Kidney (tissue), 13 donors: ENCODE measurements at regions not wholly inside any gene's neighbourhood (a gene's known extent, or its start where the extent isn't known, plus 50 kb on each side); places are given as distances from the start of the nearest gene placed in this dataset.

Source experiments
- DNase-seq, 5 donors: peaks; one replicate each; pipeline ENCODE4 v3.0.0-alpha.2; 2013 to 2020
- FAIRE-seq: peaks from 2 replicates; lab custom pipeline; 2012; peaks lifted over from hg19 to GRCh38; lab: Jason Lieb, UNC
- H3K27ac ChIP-seq, 2 donors: one replicate each; pipeline ENCODE4 v1.7.0; 2013; ENCODE audit warnings: low read depth in 2 of 2, low read length in 2 of 2, inconsistent platforms in 1 of 2
- H3K27me3 ChIP-seq: one replicate; pipeline ENCODE4 v1.7.1; 2013; ENCODE audit warnings: low read length, inconsistent platforms; ENCODE audit not compliant: control insufficient read depth, insufficient read depth
- H3K36me3 ChIP-seq, 3 donors: one replicate each; pipeline versions ENCODE4 v1.7.0 to v1.7.1; 2013; ENCODE audit warnings: low read length in 3 of 3, control low read depth in 1 of 3, inconsistent platforms in 1 of 3; ENCODE audit not compliant: insufficient read depth in 3 of 3, control insufficient read depth in 2 of 3
- H3K4me1 ChIP-seq, 3 donors: one replicate each; pipeline versions ENCODE4 v1.7.0 to v1.7.1; 2013; ENCODE audit warnings: low read length in 3 of 3, inconsistent platforms in 1 of 3, low read depth in 1 of 3; ENCODE audit not compliant: control insufficient read depth in 2 of 3, insufficient read depth in 2 of 3
- H3K4me3 ChIP-seq, 3 donors: one replicate each; pipeline versions ENCODE4 v1.7.0 to v1.8.1; 2013; ENCODE audit warnings: low read length in 3 of 3, control low read depth in 1 of 3, inconsistent platforms in 1 of 3
- H3K9ac ChIP-seq, 3 donors: one replicate each; pipeline versions ENCODE4 v1.7.0 to v1.7.1; 2013; ENCODE audit warnings: low read length in 3 of 3, control low read depth in 1 of 3, inconsistent platforms in 1 of 3
- H3K9me3 ChIP-seq, 3 donors: one replicate each; pipeline versions ENCODE4 v1.7.0 to v1.7.1; 2013; ENCODE audit warnings: low read length in 3 of 3, control low read depth in 1 of 3, inconsistent platforms in 1 of 3; ENCODE audit not compliant: control insufficient read depth in 2 of 3, insufficient read depth in 1 of 3
- intact Hi-C: fragments of 100-400 bp; cut with DNase I; formaldehyde crosslinking; loops from one replicate; pipeline ENCODE4 v1.11.1; 2022
- TF ChIP-seq, protein P1 (sequence below): IDR thresholded peaks from 3 replicates; pipeline ENCODE4 v1.5.1; 2012; ENCODE audit warnings: mild to moderate bottlenecking, moderate library complexity, borderline replicate concordance; ENCODE audit not compliant: insufficient read depth; ENCODE audit errors: extremely low read depth
- donor health status: control.
- donor health status: control.
- donor health status: control.
- donor health status: control.
- donor health status: control.
- donor health status: DM: yes; HTN: yes; CAD: no.
- donor health status: Normal renal cell carcinoma (clear cell type).

DNA sequence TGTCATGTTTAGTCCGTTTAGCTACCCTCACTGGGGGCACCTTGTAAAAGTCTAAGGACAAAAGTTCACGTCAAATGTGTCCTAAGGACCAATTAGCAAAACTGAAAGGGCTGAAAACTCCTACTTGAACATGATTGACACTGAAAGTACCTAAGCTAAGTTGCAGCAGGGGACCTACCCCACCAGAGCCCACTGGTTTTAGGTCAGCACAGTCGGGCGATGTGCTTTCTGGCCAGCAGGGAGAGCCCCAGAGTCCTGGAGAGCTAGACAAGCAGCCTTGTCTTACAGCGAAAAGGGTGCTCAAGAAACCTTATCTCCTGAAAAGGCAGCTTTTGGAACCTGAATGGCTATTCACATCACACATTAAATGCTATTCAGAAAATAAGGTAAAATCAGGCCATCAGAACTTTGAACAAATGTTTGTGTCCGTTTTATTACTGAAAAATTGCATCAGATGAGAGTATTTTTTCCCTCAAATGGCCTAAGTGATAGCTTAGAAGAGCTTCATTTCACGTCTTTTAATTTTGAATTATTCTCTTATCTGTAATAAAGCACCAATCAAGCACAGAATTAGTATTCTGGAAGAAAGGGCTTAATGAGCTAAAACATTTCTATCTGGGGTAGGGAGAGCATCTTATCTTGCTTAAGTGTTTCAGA is 52.2 kb upstream of the MKI67 start:
- FAIRE-seq: no peak
- intact Hi-C loops: no loop called here
- TF ChIP-seq, protein P1, sequence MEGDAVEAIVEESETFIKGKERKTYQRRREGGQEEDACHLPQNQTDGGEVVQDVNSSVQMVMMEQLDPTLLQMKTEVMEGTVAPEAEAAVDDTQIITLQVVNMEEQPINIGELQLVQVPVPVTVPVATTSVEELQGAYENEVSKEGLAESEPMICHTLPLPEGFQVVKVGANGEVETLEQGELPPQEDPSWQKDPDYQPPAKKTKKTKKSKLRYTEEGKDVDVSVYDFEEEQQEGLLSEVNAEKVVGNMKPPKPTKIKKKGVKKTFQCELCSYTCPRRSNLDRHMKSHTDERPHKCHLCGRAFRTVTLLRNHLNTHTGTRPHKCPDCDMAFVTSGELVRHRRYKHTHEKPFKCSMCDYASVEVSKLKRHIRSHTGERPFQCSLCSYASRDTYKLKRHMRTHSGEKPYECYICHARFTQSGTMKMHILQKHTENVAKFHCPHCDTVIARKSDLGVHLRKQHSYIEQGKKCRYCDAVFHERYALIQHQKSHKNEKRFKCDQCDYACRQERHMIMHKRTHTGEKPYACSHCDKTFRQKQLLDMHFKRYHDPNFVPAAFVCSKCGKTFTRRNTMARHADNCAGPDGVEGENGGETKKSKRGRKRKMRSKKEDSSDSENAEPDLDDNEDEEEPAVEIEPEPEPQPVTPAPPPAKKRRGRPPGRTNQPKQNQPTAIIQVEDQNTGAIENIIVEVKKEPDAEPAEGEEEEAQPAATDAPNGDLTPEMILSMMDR: no peak

DNA sequence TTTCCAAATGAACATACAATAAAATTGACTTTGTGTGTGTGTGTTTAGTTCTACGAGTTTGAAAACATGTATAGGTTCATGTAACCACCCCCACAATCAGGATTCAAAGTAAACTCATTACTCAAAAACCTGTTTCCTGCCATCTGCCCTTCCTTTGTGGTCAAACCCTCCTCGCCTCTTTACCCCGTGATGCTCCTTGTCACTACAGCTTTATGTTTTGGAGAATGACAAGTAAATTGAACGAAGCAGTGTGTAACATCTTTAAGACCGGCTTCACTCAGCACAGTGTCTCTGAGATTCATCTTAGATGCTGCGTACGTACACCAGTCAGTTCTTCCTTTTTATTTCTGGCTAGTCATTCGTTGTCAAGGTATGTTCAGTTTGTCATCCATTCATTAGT is 54.6 kb upstream of the MKI67 start:
- FAIRE-seq (no peak), DNase-seq (no peak)
- Histone ChIP-seq H3K4me3 (no peak overlapping the region), H3K27ac (no peak overlapping the region), H3K36me3 (no peaks in the 10 kb centered on the region), H3K27me3 (no peaks in the 10 kb centered on the region), H3K4me1 (no peaks in the 10 kb centered on the region), H3K9ac (no peak overlapping the region), H3K9me3 (peaks cover 0 to 5% (median 0%) of the 10 kb centered on the region in 3 donors)
- TF ChIP-seq, protein P1: no peak
- intact Hi-C loops: no loop called here

More for the DNA sequence above, 52.2 kb upstream of the MKI67 start:
- no peaks in the 10 kb centered on the region for H3K27me3 ChIP-seq
- no peak overlapping the region for H3K4me3 ChIP-seq
- DNase-seq: peak in 1 of 5 donors; percentile 14
- no peaks in the 10 kb centered on the region for H3K4me1 ChIP-seq
- H3K9ac ChIP-seq: no peak overlapping the region
- no peaks in the 10 kb centered on the region for H3K36me3 ChIP-seq
- H3K9me3 ChIP-seq: peaks cover 0 to 17% (median 5%) of the 10 kb centered on the region in 3 donors
- no peak overlapping the region for H3K27ac ChIP-seq

DNA sequence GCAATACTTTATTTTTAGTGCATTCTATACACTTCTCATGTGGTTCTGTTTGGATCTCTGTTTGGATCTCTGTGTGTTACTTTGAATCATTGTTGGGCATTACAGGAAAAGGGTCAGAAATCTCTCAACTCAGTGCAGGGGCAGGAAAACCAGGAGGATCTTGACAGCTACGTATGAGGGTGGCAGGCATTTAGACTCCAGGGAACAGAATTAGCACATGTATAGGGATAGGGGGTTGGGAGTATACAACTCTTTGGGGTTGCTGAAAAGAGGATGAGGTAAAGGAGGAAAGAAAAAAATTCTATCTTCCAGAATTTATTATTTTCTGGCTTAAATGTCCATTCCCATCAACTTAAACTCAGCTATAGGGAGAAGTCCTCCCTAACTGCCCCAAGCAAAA is 59.4 kb upstream of the MKI67 start:
- DNase-seq: no peak
- Histone ChIP-seq H3K9ac (no peak overlapping the region), H3K27ac (no peak overlapping the region), H3K36me3 (no peaks in the 10 kb centered on the region), H3K4me3 (no peak overlapping the region), H3K27me3 (no peaks in the 10 kb centered on the region), H3K4me1 (no peaks in the 10 kb centered on the region), H3K9me3 (peaks cover 0 to 5% (median 0%) of the 10 kb centered on the region in 3 donors)
- no peak for FAIRE-seq
- TF ChIP-seq, protein P1: no peak
- intact Hi-C loops: no loop called here
